OCI-LY3 (cell line): ENCODE measurements at regions not wholly inside any gene's neighbourhood (a gene's known extent, or its start where the extent isn't known, plus 50 kb on each side); places are given as distances from the start of the nearest gene placed in this dataset.

Experiments used
- H2AFZ ChIP-seq: fragments of 200-600, 300-600 bp; shearing (Covaris generic); 2 replicates; pipeline ENCODE4 v1.6.0; 2014; ENCODE audit warnings: antibody characterized with exemption, low read depth, low read length
- H3K27ac ChIP-seq: fragments of 200-600, 300-600 bp; sonication (generic); 2 replicates; pipeline ENCODE4 v1.5.1; 2014; ENCODE audit warnings: mild to moderate bottlenecking, low read length, moderate library complexity, mixed read lengths
- H3K27me3 ChIP-seq: fragments of 200-600, 300-600 bp; sonication (generic); 2 replicates; pipeline ENCODE4 v1.6.1; 2014; ENCODE audit warnings: low read depth, low read length, mixed read lengths
- H3K36me3 ChIP-seq: fragments of 200-600, 300-600 bp; sonication (generic); replicated peaks from 2 replicates; pipeline ENCODE3; 2014; ENCODE audit warnings: low read depth, low read length, mixed read lengths
- H3K4me1 ChIP-seq: fragments of 300-600, 200-600 bp; sonication (generic); 2 replicates; pipeline ENCODE4 v1.6.1; 2014; ENCODE audit warnings: low read length, mixed read lengths
- H3K4me2 ChIP-seq: fragments of 200-600, 300-600 bp; sonication (generic); 2 replicates; pipeline ENCODE4 v1.6.1; 2014; ENCODE audit warnings: low read length, mixed read lengths
- H3K4me3 ChIP-seq: fragments of 300-600, 200-600 bp; sonication (generic); 2 replicates; pipeline ENCODE4 v1.5.1; 2014; ENCODE audit warnings: antibody characterized with exemption, mild to moderate bottlenecking, low read length, moderate library complexity
- H3K79me2 ChIP-seq: fragments of 300-600, 200-600 bp; shearing (Covaris generic); 2 replicates; pipeline ENCODE4 v1.6.1; 2014; ENCODE audit warnings: mild to moderate bottlenecking, low read length, mixed read lengths
- H3K9ac ChIP-seq: fragments of 300-600, 200-600 bp; shearing (Covaris generic); 2 replicates; pipeline ENCODE4 v1.6.0; 2014; ENCODE audit warnings: mild to moderate bottlenecking, low read length, moderate library complexity
- H3K9me3 ChIP-seq: fragments of 200-600, 300-600 bp; shearing (Covaris generic); 2 replicates; pipeline ENCODE4 v1.6.1; 2014; ENCODE audit warnings: low read length, mixed read lengths; ENCODE audit not compliant: insufficient read depth
- H4K20me1 ChIP-seq: fragments of 200-600, 300-600 bp; sonication (generic); 2 replicates; pipeline ENCODE4 v1.6.1; 2016; ENCODE audit warnings: low read length, mixed read lengths; ENCODE audit not compliant: insufficient read depth
- CTCF ChIP-seq: fragments of 200-600, 300-600 bp; sonication (generic); IDR thresholded peaks from 2 replicates; pipeline ENCODE4 v1.5.1; 2014; ENCODE audit warnings: antibody characterized with exemption, low read length, low read depth
- EZH2phosphoT487 ChIP-seq: fragments of 200-600 bp; shearing (Covaris generic); IDR thresholded peaks from 2 replicates; pipeline ENCODE4 v1.6.1; 2018; ENCODE audit warnings: antibody characterized with exemption, mixed run types, low read depth

GRCh38 chr5:110099572-110099971 lies 409.8 kb downstream of the MAN2A1 start:
- Histone ChIP-seq H3K36me3 (no peaks in the 10 kb centered on the region), H3K79me2 (no peaks in the 10 kb centered on the region), H3K9ac (no peak overlapping the region), H3K4me1 (no peaks in the 10 kb centered on the region), H3K27ac (no peak overlapping the region), H2AFZ (no peak overlapping the region), H3K4me2 (no peak overlapping the region), H4K20me1 (no peaks in the 10 kb centered on the region), H3K27me3 (no peaks in the 10 kb centered on the region), H3K9me3 (no peaks in the 10 kb centered on the region), H3K4me3 (no peak overlapping the region)
- TF ChIP-seq EZH2phosphoT487, result no peak
- TF ChIP-seq CTCF, result no peak

- H3K27me3 ChIP-seq, result no peaks in the 10 kb centered on the region
- H3K79me2 ChIP-seq, result no peaks in the 10 kb centered on the region
- no peaks in the 10 kb centered on the region for H3K4me1 ChIP-seq
- no peaks in the 10 kb centered on the region for H4K20me1 ChIP-seq
- H3K9me3 ChIP-seq, result no peaks in the 10 kb centered on the region
- no peak for TF ChIP-seq EZH2phosphoT487
- no peak for TF ChIP-seq CTCF
- no peak overlapping the region for H2AFZ ChIP-seq
- no peak overlapping the region for H3K4me2 ChIP-seq
- no peak overlapping the region for H3K9ac ChIP-seq
- no peaks in the 10 kb centered on the region for H3K36me3 ChIP-seq
- H3K27ac ChIP-seq, result no peak overlapping the region
- no peak overlapping the region for H3K4me3 ChIP-seq
Observed at GRCh38 chr5:110103081-110103480, 413.4 kb downstream of the MAN2A1 start.

GRCh38 chr5:110104060-110104725 lies 414.5 kb downstream of the MAN2A1 start:
- Histone ChIP-seq H3K36me3 (no peaks in the 10 kb centered on the region), H3K9ac (no peak overlapping the region), H2AFZ (no peak overlapping the region), H4K20me1 (no peaks in the 10 kb centered on the region), H3K27ac (no peak overlapping the region), H3K4me1 (no peaks in the 10 kb centered on the region), H3K4me2 (no peak overlapping the region), H3K27me3 (no peaks in the 10 kb centered on the region), H3K9me3 (no peaks in the 10 kb centered on the region), H3K79me2 (no peaks in the 10 kb centered on the region), H3K4me3 (no peak overlapping the region)
- TF ChIP-seq CTCF (no peak), EZH2phosphoT487 (no peak)

GRCh38 chr5:110104726-110105669 lies 415.3 kb downstream of the MAN2A1 start:
- Histone ChIP-seq H3K27ac (no peak overlapping the region), H3K9me3 (no peaks in the 10 kb centered on the region), H3K36me3 (no peaks in the 10 kb centered on the region), H3K4me3 (no peak overlapping the region), H2AFZ (no peak overlapping the region), H3K9ac (no peak overlapping the region), H3K79me2 (no peaks in the 10 kb centered on the region), H4K20me1 (no peaks in the 10 kb centered on the region), H3K27me3 (no peaks in the 10 kb centered on the region), H3K4me1 (no peaks in the 10 kb centered on the region), H3K4me2 (no peak overlapping the region)
- no peak for TF ChIP-seq CTCF
- TF ChIP-seq EZH2phosphoT487, result no peak
